ENCODE measurements at regions not wholly inside any gene's neighbourhood (a gene's known extent, or its start where the extent isn't known, plus 50 kb on each side); places are given as distances from the start of the nearest gene placed in this dataset.

DNA sequence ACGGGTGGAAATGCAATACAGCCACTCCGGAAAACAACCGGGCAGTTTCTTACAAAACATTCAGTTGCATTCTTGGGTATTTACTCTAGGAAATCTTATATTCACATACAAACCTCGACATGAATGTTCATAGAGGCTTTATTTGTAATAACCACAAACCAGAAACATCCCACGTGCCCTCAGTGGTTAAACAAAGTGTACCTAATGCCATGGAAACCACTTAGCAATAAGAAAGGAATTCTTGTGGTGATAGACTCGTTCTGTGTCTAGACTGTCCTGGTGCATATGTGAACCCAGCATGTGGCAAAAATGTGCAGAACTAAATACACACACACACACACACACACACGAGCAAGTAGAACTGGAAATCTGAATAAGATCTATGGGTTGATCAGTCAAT lies 1073.3 kb downstream of the TBC1D22A start:
- H3K27ac ChIP-seq (ENCODE audit: low read length): no peak overlapping the region
- no TSS peak for BruUV-seq (replicated peaks)
- H3K27me3 ChIP-seq (ENCODE audit: control insufficient read depth, insufficient read depth, low read length): no peaks in the 10 kb centered on the region
- no peaks in the 10 kb centered on the region for H3K4me1 ChIP-seq (ENCODE audit: control insufficient read depth, insufficient read depth, low read length)
- ChIA-PET CTCF (no interaction called here), POLR2A (no interaction called here)
- intact Hi-C loops (cut with micrococcal nuclease; ENCODE audit: unreplicated experiment) (no loop called here), in situ Hi-C loops (cut with HindIII; ENCODE audit: low pct_unique_long_range_greater_than_20kb, low sequenced_read_pairs) (no loop called here)
- ATAC-seq (no peak), DNase-seq (ENCODE audit: low read depth, low spot score) (no peak)
- H3K9me3 ChIP-seq (ENCODE audit: control insufficient read depth, insufficient read depth, low read depth, low read length): no peaks in the 10 kb centered on the region
- TF ChIP-seq, protein P1, sequence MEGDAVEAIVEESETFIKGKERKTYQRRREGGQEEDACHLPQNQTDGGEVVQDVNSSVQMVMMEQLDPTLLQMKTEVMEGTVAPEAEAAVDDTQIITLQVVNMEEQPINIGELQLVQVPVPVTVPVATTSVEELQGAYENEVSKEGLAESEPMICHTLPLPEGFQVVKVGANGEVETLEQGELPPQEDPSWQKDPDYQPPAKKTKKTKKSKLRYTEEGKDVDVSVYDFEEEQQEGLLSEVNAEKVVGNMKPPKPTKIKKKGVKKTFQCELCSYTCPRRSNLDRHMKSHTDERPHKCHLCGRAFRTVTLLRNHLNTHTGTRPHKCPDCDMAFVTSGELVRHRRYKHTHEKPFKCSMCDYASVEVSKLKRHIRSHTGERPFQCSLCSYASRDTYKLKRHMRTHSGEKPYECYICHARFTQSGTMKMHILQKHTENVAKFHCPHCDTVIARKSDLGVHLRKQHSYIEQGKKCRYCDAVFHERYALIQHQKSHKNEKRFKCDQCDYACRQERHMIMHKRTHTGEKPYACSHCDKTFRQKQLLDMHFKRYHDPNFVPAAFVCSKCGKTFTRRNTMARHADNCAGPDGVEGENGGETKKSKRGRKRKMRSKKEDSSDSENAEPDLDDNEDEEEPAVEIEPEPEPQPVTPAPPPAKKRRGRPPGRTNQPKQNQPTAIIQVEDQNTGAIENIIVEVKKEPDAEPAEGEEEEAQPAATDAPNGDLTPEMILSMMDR (IDR thresholded peaks at IDR 0.05): no peak
- H3K36me3 ChIP-seq (ENCODE audit: control insufficient read depth, insufficient read depth, low read length): no peaks in the 10 kb centered on the region
- no peak overlapping the region for H3K4me3 ChIP-seq (ENCODE audit: low read depth in 2 of 2, low read length in 2 of 2)

DNA sequence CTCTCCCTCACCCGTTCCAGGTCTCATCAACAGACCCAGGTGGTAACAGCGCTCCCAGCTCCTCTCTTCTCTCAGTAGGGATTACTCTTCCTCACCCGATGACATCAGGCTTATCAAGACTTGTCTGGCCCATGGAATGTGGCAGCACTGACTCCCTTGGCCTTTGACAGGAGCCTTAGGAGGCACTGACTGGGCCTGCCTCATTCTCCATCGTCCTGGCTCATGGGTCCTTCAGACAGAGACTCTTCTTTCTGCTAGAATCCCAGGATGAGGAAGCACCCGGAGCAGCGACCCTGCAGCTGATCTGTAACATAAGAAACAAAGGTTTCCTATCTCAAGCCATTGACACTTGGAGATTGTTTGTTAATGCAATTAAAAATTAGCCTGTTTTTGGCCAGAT lies 1063.6 kb downstream of the TBC1D22A start:
- POLR2A ChIA-PET: no interaction called here
- intact Hi-C loops (cut with micrococcal nuclease; ENCODE audit: unreplicated experiment): no loop called here
- H3K27ac ChIP-seq (ENCODE audit: low read length): no peak overlapping the region
- no peak for TF ChIP-seq SIN3A (IDR thresholded peaks at IDR 0.05; ENCODE audit: borderline replicate concordance, insufficient read depth, low read depth, low read length)
- no peak for TF ChIP-seq TCF7L2 (IDR thresholded peaks at IDR 0.05; ENCODE audit: low read depth, low read length)
- TF ChIP-seq, protein P2, sequence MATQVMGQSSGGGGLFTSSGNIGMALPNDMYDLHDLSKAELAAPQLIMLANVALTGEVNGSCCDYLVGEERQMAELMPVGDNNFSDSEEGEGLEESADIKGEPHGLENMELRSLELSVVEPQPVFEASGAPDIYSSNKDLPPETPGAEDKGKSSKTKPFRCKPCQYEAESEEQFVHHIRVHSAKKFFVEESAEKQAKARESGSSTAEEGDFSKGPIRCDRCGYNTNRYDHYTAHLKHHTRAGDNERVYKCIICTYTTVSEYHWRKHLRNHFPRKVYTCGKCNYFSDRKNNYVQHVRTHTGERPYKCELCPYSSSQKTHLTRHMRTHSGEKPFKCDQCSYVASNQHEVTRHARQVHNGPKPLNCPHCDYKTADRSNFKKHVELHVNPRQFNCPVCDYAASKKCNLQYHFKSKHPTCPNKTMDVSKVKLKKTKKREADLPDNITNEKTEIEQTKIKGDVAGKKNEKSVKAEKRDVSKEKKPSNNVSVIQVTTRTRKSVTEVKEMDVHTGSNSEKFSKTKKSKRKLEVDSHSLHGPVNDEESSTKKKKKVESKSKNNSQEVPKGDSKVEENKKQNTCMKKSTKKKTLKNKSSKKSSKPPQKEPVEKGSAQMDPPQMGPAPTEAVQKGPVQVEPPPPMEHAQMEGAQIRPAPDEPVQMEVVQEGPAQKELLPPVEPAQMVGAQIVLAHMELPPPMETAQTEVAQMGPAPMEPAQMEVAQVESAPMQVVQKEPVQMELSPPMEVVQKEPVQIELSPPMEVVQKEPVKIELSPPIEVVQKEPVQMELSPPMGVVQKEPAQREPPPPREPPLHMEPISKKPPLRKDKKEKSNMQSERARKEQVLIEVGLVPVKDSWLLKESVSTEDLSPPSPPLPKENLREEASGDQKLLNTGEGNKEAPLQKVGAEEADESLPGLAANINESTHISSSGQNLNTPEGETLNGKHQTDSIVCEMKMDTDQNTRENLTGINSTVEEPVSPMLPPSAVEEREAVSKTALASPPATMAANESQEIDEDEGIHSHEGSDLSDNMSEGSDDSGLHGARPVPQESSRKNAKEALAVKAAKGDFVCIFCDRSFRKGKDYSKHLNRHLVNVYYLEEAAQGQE (IDR thresholded peaks at IDR 0.05; ENCODE audit: insufficient read depth in 1 of 2, low read depth in 2 of 2, low read length in 1 of 2): no peak
- TF ChIP-seq, protein P1 (IDR thresholded peaks at IDR 0.05): no peak
- no peak for TF ChIP-seq POLR2AphosphoS5 (IDR thresholded peaks at IDR 0.05; ENCODE audit: low read depth, low read length)
- ATAC-seq: no peak
- in situ Hi-C loops (cut with HindIII; ENCODE audit: low pct_unique_long_range_greater_than_20kb, low sequenced_read_pairs): no loop called here
- no TSS peak for BruUV-seq (replicated peaks)
- no peaks in the 10 kb centered on the region for H3K36me3 ChIP-seq (ENCODE audit: control insufficient read depth, insufficient read depth, low read length)
- H3K27me3 ChIP-seq (ENCODE audit: control insufficient read depth, insufficient read depth, low read length): no peaks in the 10 kb centered on the region
- no peak overlapping the region for H3K4me3 ChIP-seq (ENCODE audit: low read depth in 2 of 2, low read length in 2 of 2)
- no peaks in the 10 kb centered on the region for H3K4me1 ChIP-seq (ENCODE audit: control insufficient read depth, insufficient read depth, low read length)
- H3K9me3 ChIP-seq (ENCODE audit: control insufficient read depth, insufficient read depth, low read depth, low read length): no peaks in the 10 kb centered on the region
- no peak for DNase-seq (ENCODE audit: low read depth, low spot score)
- CTCF ChIA-PET: no interaction called here

DNA sequence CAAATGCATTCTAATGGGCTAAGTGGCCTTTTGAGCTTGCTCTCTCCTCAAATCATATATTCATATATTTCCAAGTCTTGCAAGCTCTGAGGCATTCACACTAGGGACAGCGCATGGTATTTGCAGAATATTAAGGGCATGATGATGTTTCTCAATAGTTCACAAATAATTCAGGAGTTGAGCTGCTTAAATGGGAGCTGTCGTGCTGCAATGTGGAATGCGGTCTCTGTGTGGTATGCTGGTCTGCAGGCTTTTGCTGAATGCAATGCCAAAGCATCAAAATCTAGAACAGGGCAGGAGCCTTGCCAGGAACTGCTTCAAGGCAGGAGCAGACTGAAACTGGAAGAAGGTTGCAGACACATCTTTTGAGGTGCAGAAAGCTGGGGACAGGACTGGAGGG lies 1060.0 kb downstream of the TBC1D22A start:
- in situ Hi-C loops (cut with HindIII; ENCODE audit: low pct_unique_long_range_greater_than_20kb, low sequenced_read_pairs): no loop called here

More for the DNA sequence above, 1060.0 kb downstream of the TBC1D22A start:
- BruUV-seq (replicated peaks): no TSS peak
- TF ChIP-seq, protein P1 (IDR thresholded peaks at IDR 0.05): no peak
- TF ChIP-seq TCF7L2 (IDR thresholded peaks at IDR 0.05; ENCODE audit: low read depth, low read length) (no peak), SIN3A (IDR thresholded peaks at IDR 0.05; ENCODE audit: borderline replicate concordance, insufficient read depth, low read depth, low read length) (no peak), POLR2AphosphoS5 (IDR thresholded peaks at IDR 0.05; ENCODE audit: low read depth, low read length) (no peak)
- TF ChIP-seq, protein P2 (IDR thresholded peaks at IDR 0.05; ENCODE audit: insufficient read depth in 1 of 2, low read depth in 2 of 2, low read length in 1 of 2): no peak
- DNase-seq (ENCODE audit: low read depth, low spot score) (no peak), ATAC-seq (no peak)
- H3K36me3 ChIP-seq (ENCODE audit: control insufficient read depth, insufficient read depth, low read length): no peaks in the 10 kb centered on the region
- H3K4me3 ChIP-seq (ENCODE audit: low read depth in 2 of 2, low read length in 2 of 2): no peak overlapping the region
- no peaks in the 10 kb centered on the region for H3K27me3 ChIP-seq (ENCODE audit: control insufficient read depth, insufficient read depth, low read length)
- intact Hi-C loops (cut with micrococcal nuclease; ENCODE audit: unreplicated experiment): no loop called here
- POLR2A ChIA-PET: no interaction called here
- H3K27ac ChIP-seq (ENCODE audit: low read length): no peak overlapping the region
- CTCF ChIA-PET: no interaction called here
- no peaks in the 10 kb centered on the region for H3K9me3 ChIP-seq (ENCODE audit: control insufficient read depth, insufficient read depth, low read depth, low read length)
- H3K4me1 ChIP-seq (ENCODE audit: control insufficient read depth, insufficient read depth, low read length): no peaks in the 10 kb centered on the region

Measured in Panc1 (cell line).